ENCODE measurements at regions not wholly inside any gene's neighbourhood (a gene's known extent, or its start where the extent isn't known, plus 50 kb on each side); places are given as distances from the start of the nearest gene placed in this dataset.

- DNase-seq, result no peak
Measured at GRCh38 chr2:234763002-234763873, 188.6 kb upstream of the SH3BP4 start.

GRCh38 chr2:234761910-234762309 lies 189.9 kb upstream of the SH3BP4 start:
- no peak for DNase-seq

- no peak for DNase-seq
Measured at GRCh38 chr2:234754126-234754525, 197.7 kb upstream of the SH3BP4 start.

- no peak for DNase-seq
Measured at GRCh38 chr2:234753701-234754100, 198.1 kb upstream of the SH3BP4 start.

- no peak for DNase-seq
Measured at GRCh38 chr2:234752966-234753365, 198.9 kb upstream of the SH3BP4 start.

GRCh38 chr2:234751275-234751973 lies 200.4 kb upstream of the SH3BP4 start:
- DNase-seq, result no peak

GRCh38 chr2:234747833-234748559 lies 203.8 kb upstream of the SH3BP4 start:
- no peak for DNase-seq

GRCh38 chr2:234747032-234747431 lies 204.8 kb upstream of the SH3BP4 start:
- DNase-seq, result no peak

- no peak for DNase-seq
Measured at GRCh38 chr2:234745347-234745746, 206.5 kb upstream of the SH3BP4 start.

- DNase-seq, result no peak
Measured at GRCh38 chr2:234741976-234742375, 209.8 kb upstream of the SH3BP4 start.

GRCh38 chr2:234739061-234739460 lies 212.8 kb upstream of the SH3BP4 start:
- DNase-seq, result no peak

- no peak for DNase-seq
Measured at GRCh38 chr2:234735829-234736228, 216.0 kb upstream of the SH3BP4 start.

GRCh38 chr2:234733795-234734600 lies 217.8 kb upstream of the SH3BP4 start:
- DNase-seq, result no peak

- no peak for DNase-seq
Measured at GRCh38 chr2:234733093-234733489, 218.7 kb upstream of the SH3BP4 start.

GRCh38 chr2:234732404-234733092 lies 219.3 kb upstream of the SH3BP4 start:
- no peak for DNase-seq

GRCh38 chr2:234731236-234731635 lies 220.6 kb upstream of the SH3BP4 start:
- no peak for DNase-seq

GRCh38 chr2:234730066-234730640 lies 221.7 kb upstream of the SH3BP4 start:
- no peak for DNase-seq

- DNase-seq, result no peak
Measured at GRCh38 chr2:234725528-234726264, 226.1 kb upstream of the SH3BP4 start.

GRCh38 chr2:234724850-234725249 lies 227.0 kb upstream of the SH3BP4 start:
- DNase-seq, result no peak

GRCh38 chr2:234723400-234723799 lies 226.5 kb upstream of the ARL4C start:
- no peak for DNase-seq

- DNase-seq, result no peak
Measured at GRCh38 chr2:234722176-234722575, 225.3 kb upstream of the ARL4C start.
